Stimulated activated CD4-positive, alpha-beta T cell treated with anti-CD3 and anti-CD28 coated beads, Interleukin-2, amount 100 ng/mL, for 4 hours (primary cell): ENCODE measurements at regions not wholly inside any gene's neighbourhood (a gene's known extent, or its start where the extent isn't known, plus 50 kb on each side); places are given as distances from the start of the nearest gene placed in this dataset.

Experiments
- DNase-seq: peaks from one replicate; pipeline ENCODE4 v3.0.0-alpha.2; 2020; ENCODE audit warnings: low read depth

- no peak for DNase-seq
Observed at GRCh38 chr15:54722342-54722986, 474.3 kb downstream of the RSL24D1 start.

DNA sequence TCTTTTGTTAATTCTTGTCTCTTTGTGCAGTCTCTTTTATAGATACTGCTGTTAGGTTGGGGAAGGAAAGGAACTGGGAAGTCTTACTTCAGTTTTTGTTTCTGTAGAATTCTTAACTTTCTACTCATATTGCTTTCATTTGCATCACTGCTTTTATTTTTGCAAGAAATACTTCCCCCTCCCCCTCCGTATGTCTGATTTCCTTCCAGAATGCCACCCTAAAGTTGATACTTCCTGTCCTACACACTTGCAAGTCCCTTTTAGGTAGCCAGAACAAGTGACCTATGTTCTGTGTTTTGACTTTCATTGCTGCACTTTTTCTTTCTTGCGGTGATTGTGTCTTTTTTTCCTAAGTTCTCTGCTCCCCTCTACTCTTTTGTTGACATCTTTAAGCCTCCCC, 477.4 kb downstream of the RSL24D1 start:
- no peak for DNase-seq

- no peak for DNase-seq
Observed at GRCh38 chr15:54707805-54708752, 488.7 kb downstream of the RSL24D1 start.

GRCh38 chr15:54687628-54688027, 509.1 kb downstream of the RSL24D1 start:
- DNase-seq: no peak
